Stomach smooth muscle (tissue), 2 donors: ENCODE measurements at regions not wholly inside any gene's neighbourhood (a gene's known extent, or its start where the extent isn't known, plus 50 kb on each side); places are given as distances from the start of the nearest gene placed in this dataset.

ENCODE experiments used
- H3K27ac ChIP-seq: one replicate; pipeline ENCODE4 v1.7.0; 2013; ENCODE audit warnings: mild to moderate bottlenecking, low read length, inconsistent platforms
- H3K27me3 ChIP-seq, 2 donors: one replicate each; pipeline ENCODE4 v1.7.0; 2013; ENCODE audit warnings: low read length in 2 of 2; ENCODE audit not compliant: insufficient read depth in 2 of 2, control insufficient read depth in 1 of 2
- H3K36me3 ChIP-seq, 2 donors: one replicate each; pipeline ENCODE4 v1.7.0; 2013; ENCODE audit warnings: low read length in 2 of 2; ENCODE audit not compliant: control insufficient read depth in 2 of 2, insufficient read depth in 2 of 2
- H3K4me1 ChIP-seq: one replicate; pipeline ENCODE4 v1.7.0; 2013; ENCODE audit warnings: low read length; ENCODE audit not compliant: control insufficient read depth, insufficient read depth
- H3K4me3 ChIP-seq, 2 donors: one replicate each; pipeline ENCODE4 v1.7.0; 2013; ENCODE audit warnings: low read length in 2 of 2
- H3K9ac ChIP-seq, 2 donors: one replicate each; pipeline ENCODE4 v1.7.0; 2013; ENCODE audit warnings: low read length in 2 of 2, mild to moderate bottlenecking in 1 of 2
- H3K9me3 ChIP-seq, 2 donors: one replicate each; pipeline ENCODE4 v1.7.0; 2013; ENCODE audit warnings: low read length in 2 of 2; ENCODE audit not compliant: control insufficient read depth in 2 of 2
- donor health status: healthy.
- donor health status: Pancreatic carcinoma.

- Histone ChIP-seq H3K27ac (no peak overlapping the region), H3K4me3 (no peak overlapping the region), H3K4me1 (no peaks in the 10 kb centered on the region), H3K9me3 (no peaks in the 10 kb centered on the region), H3K36me3 (no peaks in the 10 kb centered on the region), H3K27me3 (no peaks in the 10 kb centered on the region), H3K9ac (no peak overlapping the region)
Observed at GRCh38 chr2:107757223-107757622, 69.5 kb upstream of the RGPD4 start.

DNA sequence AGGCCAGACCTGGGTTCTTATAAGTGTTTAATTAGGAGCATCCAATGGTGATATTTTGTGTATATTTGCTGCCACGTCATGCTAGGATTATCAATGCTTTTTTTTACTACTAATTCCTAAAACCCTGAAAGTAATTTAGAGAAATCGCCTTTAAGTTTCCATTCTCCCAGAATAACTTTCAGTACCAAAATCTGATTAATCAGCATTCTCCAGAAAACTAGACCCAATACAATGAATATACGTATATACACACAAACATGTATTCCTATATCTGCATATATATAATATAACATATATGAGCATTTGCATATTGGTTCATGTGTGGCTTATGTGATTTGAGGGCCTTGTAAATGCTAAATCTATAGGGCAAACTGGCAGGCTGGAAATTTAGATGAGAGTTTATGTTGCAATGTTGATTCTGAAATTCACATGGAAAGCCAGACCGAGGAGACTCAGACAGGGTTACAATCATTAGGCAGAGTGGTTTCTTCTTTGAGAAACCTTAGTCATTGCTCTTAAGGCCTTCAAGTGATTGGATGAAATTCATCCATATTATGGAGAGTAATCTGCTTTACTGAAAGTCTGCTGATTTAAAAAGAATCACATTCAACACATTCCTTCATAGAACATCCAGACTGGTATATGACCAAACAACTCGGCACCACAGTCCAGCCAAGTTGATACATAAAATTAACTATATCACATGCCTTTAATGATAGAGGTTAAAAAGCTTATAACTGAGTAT is 65.9 kb upstream of the RGPD4 start:
- H3K9me3 ChIP-seq = no peaks in the 10 kb centered on the region
- H3K9ac ChIP-seq = no peak overlapping the region
- H3K4me3 ChIP-seq = no peak overlapping the region
- H3K36me3 ChIP-seq = no peaks in the 10 kb centered on the region
- H3K4me1 ChIP-seq = no peaks in the 10 kb centered on the region
- no peak overlapping the region for H3K27ac ChIP-seq
- no peaks in the 10 kb centered on the region for H3K27me3 ChIP-seq

DNA sequence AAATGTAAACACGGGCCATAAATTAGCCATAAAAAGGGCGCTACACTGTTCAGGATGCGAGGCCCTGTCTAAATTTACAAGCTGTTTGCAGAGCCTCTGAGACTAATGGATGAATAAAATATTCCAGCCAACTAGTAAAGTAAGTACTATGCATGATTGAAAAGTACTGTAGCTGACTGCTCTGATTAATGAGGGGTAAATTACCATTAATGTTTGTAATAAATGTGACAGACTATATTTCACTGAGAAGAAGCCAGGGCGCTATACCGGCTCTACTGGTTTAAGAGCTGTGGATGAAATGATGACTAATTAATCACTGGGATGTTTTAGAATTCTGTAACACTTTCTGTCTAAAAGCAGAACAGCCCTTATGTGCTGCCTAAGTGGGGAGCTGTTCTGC is 54.3 kb upstream of the RGPD4 start:
- Histone ChIP-seq H3K9ac (no peak overlapping the region), H3K4me1 (no peaks in the 10 kb centered on the region), H3K9me3 (no peaks in the 10 kb centered on the region), H3K4me3 (no peak overlapping the region), H3K27ac (no peak overlapping the region), H3K27me3 (no peaks in the 10 kb centered on the region), H3K36me3 (no peaks in the 10 kb centered on the region)

DNA sequence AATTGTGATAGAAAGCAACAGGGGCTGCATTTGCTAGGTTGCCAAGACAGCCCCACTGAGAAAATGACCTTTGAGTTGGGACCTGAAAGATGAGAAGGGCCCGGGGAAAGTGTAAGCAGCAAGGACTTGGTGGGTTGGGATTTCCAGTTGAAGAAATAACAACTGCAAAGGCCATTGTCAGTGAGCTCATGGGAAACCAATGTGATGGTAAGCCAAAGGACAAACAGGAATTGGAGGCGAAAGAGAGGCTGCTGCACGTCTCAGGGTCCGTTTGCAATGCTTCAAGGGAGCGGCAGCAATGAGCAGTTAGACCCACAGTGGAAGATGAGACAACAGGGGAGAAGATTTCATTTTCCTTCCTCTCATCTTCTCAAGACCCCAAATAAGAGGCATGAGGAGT is 51.5 kb upstream of the RGPD4 start:
- Histone ChIP-seq H3K27ac (no peak overlapping the region), H3K9ac (no peak overlapping the region), H3K4me1 (no peaks in the 10 kb centered on the region), H3K36me3 (no peaks in the 10 kb centered on the region), H3K27me3 (no peaks in the 10 kb centered on the region), H3K4me3 (no peak overlapping the region), H3K9me3 (no peaks in the 10 kb centered on the region)

DNA sequence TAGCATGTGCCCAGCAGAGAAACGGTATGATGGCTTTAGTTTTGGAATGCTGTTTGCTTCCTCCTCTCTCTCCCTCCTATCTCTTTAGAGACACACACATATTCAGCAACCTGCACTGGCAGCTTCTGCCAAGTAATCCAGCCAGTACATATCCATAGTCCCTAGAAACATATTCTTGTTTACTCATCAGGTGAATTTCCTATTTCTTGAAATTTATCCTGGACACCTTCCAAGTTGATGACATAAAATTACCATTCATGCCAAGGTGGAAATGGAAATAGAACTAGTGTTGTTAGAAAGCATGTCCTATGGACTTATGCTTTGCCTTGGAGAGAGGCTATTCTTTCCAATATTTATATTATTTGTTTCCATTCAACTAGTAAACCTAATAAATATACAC is 50.9 kb upstream of the RGPD4 start:
- no peak overlapping the region for H3K9ac ChIP-seq
- no peak overlapping the region for H3K27ac ChIP-seq
- no peak overlapping the region for H3K4me3 ChIP-seq
- H3K36me3 ChIP-seq = no peaks in the 10 kb centered on the region
- H3K9me3 ChIP-seq = no peaks in the 10 kb centered on the region
- no peaks in the 10 kb centered on the region for H3K27me3 ChIP-seq
- no peaks in the 10 kb centered on the region for H3K4me1 ChIP-seq

DNA sequence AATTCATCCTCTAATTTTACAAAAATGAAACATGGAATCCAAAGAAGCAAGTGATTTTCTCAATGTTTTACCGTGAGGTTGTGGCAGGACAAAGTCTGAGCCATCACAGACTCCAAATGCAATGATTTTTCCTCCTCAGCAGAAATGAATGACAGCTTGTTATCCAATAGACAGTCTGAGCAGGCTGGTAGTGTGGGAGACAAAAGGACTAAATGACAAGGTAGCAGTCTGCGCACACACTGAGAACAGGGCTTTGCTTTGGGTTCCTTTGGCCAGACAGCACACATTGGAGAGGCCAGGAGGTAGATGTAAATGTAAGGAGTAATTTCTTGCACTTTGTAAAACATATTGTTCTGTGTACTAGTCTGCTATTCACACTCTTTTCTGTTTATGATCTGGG is 50.3 kb upstream of the RGPD4 start:
- H3K4me1 ChIP-seq = no peaks in the 10 kb centered on the region
- no peak overlapping the region for H3K27ac ChIP-seq
- no peaks in the 10 kb centered on the region for H3K9me3 ChIP-seq
- H3K36me3 ChIP-seq = no peaks in the 10 kb centered on the region
- no peaks in the 10 kb centered on the region for H3K27me3 ChIP-seq
- H3K4me3 ChIP-seq = no peak overlapping the region
- no peak overlapping the region for H3K9ac ChIP-seq
